GM12878 (cell line): ENCODE measurements at regions not wholly inside any gene's neighbourhood (a gene's known extent, or its start where the extent isn't known, plus 50 kb on each side); places are given as distances from the start of the nearest gene placed in this dataset.

Source experiments
- CREB1 ChIP-seq: IDR thresholded peaks from 2 replicates; pipeline ENCODE4 v1.6.1; 2012; ENCODE audit warnings: low read depth, mild to moderate bottlenecking, inconsistent platforms
- CTCF ChIP-seq, 3 experiments: IDR thresholded peaks in 2 of 3; conservative IDR thresholded peaks in 1 of 3; 2 replicates each; pipeline ENCODE4 v1.5.1; 2011; ENCODE audit warnings: low read depth in 3 of 3, low read length in 3 of 3, mild to moderate bottlenecking in 3 of 3, control low read depth in 2 of 3, moderate library complexity in 2 of 3, inconsistent platforms in 1 of 3, mixed read lengths in 1 of 3; ENCODE audit not compliant: control insufficient read depth in 2 of 3, insufficient read depth in 1 of 3; ENCODE audit errors: extremely low read depth in 1 of 3
- EGR1 ChIP-seq, 2 experiments: IDR thresholded peaks; 1 replicate in 1 of 2; 2 replicates in 1 of 2; pipeline ENCODE4 v1.6.1; 2011 to 2012; ENCODE audit warnings: low read depth in 2 of 2, low read length in 2 of 2, borderline replicate concordance in 1 of 2, mild to moderate bottlenecking in 1 of 2, moderate library complexity in 1 of 2
- EP300 ChIP-seq, 2 experiments: fragments of 150-350 bp in 1 of 2; IDR thresholded peaks; 2 replicates each; pipeline ENCODE4 v1.6.1; 2011 to 2012; ENCODE audit warnings: low read depth in 2 of 2, low read length in 2 of 2, borderline replicate concordance in 1 of 2, improper control_type of control experiment in 1 of 2, inconsistent platforms in 1 of 2; ENCODE audit not compliant: control insufficient read depth in 1 of 2
- JUND ChIP-seq: IDR thresholded peaks from 2 replicates; pipeline ENCODE4 v1.6.1; 2012; ENCODE audit warnings: low read depth, mild to moderate bottlenecking, low read length, improper control_type of control experiment, moderate library complexity
- PBX3 ChIP-seq: IDR thresholded peaks from 2 replicates; pipeline ENCODE4 v1.6.1; 2011; ENCODE audit warnings: mild to moderate bottlenecking, low read depth, low read length, moderate library complexity; ENCODE audit not compliant: insufficient replicate concordance
- POLR2A ChIP-seq: IDR thresholded peaks from 2 replicates; pipeline ENCODE4 v1.6.1; 2011; ENCODE audit warnings: low read depth, mild to moderate bottlenecking, low read length
- POLR2AphosphoS2 ChIP-seq: IDR thresholded peaks from 2 replicates; pipeline ENCODE4 v1.6.1; 2011; ENCODE audit warnings: low read depth, mild to moderate bottlenecking, low read length, improper control_type of control experiment, moderate library complexity
- SIX5 ChIP-seq: IDR thresholded peaks from 2 replicates; pipeline ENCODE4 v1.6.1; 2011; ENCODE audit warnings: mild to moderate bottlenecking, low read depth, low read length, moderate library complexity; ENCODE audit not compliant: severe bottlenecking
- ZNF217 ChIP-seq: fragments of 450-650 bp; IDR thresholded peaks from 2 replicates; pipeline ENCODE4 v1.6.1; 2017; ENCODE audit warnings: antibody characterized with exemption, mild to moderate bottlenecking

- no peak for TF ChIP-seq SIX5
- no peak for TF ChIP-seq CTCF (IDR thresholded peaks at IDR 0.05 in 2 of 3, conservative IDR thresholded peaks at IDR 0.05 in 1 of 3; ENCODE audit: control insufficient read depth in 2 of 3, extremely low read depth in 1 of 3, insufficient read depth in 1 of 3, low read depth in 3 of 3, low read length in 3 of 3)
- TF ChIP-seq CREB1 = no peak
- no peak for TF ChIP-seq POLR2A
- no peak for TF ChIP-seq PBX3
- TF ChIP-seq EGR1 (IDR thresholded peaks at IDR 0.05; ENCODE audit: borderline replicate concordance in 1 of 2, low read depth in 2 of 2, low read length in 2 of 2) = no peak
- TF ChIP-seq POLR2AphosphoS2 = no peak
- no peak for TF ChIP-seq EP300 (IDR thresholded peaks at IDR 0.05; ENCODE audit: borderline replicate concordance in 1 of 2, control insufficient read depth in 1 of 2, low read depth in 2 of 2, low read length in 2 of 2)
- TF ChIP-seq JUND = no peak
- no peak for TF ChIP-seq ZNF217
These were observed 91.9 kb downstream of the RPLP1 start for GRCh38 chr15:69544365-69545113.
